ENCODE measurements at regions not wholly inside any gene's neighbourhood (a gene's known extent, or its start where the extent isn't known, plus 50 kb on each side); places are given as distances from the start of the nearest gene placed in this dataset.

DNA sequence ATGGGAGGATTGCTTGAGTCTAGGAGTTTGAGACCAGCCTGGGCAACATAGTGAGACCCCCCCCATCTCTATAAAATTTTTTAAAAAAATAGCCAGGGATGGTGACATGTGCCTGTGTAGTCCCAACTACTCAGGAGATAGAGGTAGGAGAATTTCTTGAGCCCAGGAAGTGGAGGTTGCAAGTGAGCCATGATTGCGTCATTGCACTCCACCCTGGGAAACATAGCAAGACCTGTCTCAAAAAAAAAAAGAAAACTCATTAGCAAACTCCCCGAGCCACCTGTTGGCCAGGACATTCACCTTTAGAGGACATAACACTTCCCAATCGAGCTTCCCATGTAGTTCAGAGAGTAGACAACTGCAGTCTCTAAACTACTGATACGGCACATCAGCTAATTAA is 274.2 kb downstream of the ABCC12 start:
- Histone ChIP-seq H3K9me3 (ENCODE audit: low read depth, low read length) (no peaks in the 10 kb centered on the region), H3K79me2 (ENCODE audit: insufficient read depth, low read length) (no peaks in the 10 kb centered on the region), H4K20me1 (ENCODE audit: insufficient read depth, low read length) (no peaks in the 10 kb centered on the region), H3K36me3 (ENCODE audit: insufficient read depth, low read length) (no peaks in the 10 kb centered on the region), H3K27me3 (ENCODE audit: insufficient read depth, low read length) (peaks cover 4% of the 10 kb centered on the region), H3K4me2 (ENCODE audit: insufficient read depth, low read length) (no peak overlapping the region), H2AFZ (ENCODE audit: low read length) (no peak overlapping the region), H3K4me1 (ENCODE audit: insufficient read depth, low read length) (peaks cover 2% of the 10 kb centered on the region), H3K4me3 (ENCODE audit: insufficient read depth, low read length) (no peak overlapping the region), H3K27ac (ENCODE audit: low read depth, low read length) (no peak overlapping the region)
- TF ChIP-seq, protein P1, sequence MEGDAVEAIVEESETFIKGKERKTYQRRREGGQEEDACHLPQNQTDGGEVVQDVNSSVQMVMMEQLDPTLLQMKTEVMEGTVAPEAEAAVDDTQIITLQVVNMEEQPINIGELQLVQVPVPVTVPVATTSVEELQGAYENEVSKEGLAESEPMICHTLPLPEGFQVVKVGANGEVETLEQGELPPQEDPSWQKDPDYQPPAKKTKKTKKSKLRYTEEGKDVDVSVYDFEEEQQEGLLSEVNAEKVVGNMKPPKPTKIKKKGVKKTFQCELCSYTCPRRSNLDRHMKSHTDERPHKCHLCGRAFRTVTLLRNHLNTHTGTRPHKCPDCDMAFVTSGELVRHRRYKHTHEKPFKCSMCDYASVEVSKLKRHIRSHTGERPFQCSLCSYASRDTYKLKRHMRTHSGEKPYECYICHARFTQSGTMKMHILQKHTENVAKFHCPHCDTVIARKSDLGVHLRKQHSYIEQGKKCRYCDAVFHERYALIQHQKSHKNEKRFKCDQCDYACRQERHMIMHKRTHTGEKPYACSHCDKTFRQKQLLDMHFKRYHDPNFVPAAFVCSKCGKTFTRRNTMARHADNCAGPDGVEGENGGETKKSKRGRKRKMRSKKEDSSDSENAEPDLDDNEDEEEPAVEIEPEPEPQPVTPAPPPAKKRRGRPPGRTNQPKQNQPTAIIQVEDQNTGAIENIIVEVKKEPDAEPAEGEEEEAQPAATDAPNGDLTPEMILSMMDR (IDR thresholded peaks at IDR 0.05; ENCODE audit: extremely low read depth, low read depth, low read length): no peak
- DNase-seq (ENCODE audit: insufficient read length, low spot score, missing footprints): no peak

DNA sequence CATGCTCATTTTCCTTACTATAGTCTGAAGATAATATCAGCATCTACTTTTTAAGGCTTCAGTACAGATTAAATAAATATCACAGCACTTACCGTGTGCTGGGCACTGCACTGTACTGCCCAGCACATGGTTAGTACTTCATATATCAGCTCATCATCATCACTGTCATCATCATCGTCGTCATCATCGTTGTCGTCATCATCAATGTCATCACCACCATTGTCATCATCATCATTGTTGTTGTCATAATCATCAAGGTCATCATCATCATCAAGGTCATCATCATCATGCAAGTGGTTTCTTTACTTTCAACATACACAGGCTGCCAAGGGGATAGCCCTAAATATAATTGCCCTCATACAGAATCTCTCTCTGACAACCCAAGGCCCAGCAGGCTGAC is 275.1 kb downstream of the ABCC12 start:
- TF ChIP-seq, protein P1 (IDR thresholded peaks at IDR 0.05; ENCODE audit: extremely low read depth, low read depth, low read length): no peak
- Histone ChIP-seq H4K20me1 (ENCODE audit: insufficient read depth, low read length) (no peaks in the 10 kb centered on the region), H3K4me1 (ENCODE audit: insufficient read depth, low read length) (no peaks in the 10 kb centered on the region), H3K4me2 (ENCODE audit: insufficient read depth, low read length) (no peak overlapping the region), H3K79me2 (ENCODE audit: insufficient read depth, low read length) (no peaks in the 10 kb centered on the region), H3K27me3 (ENCODE audit: insufficient read depth, low read length) (peaks cover 4% of the 10 kb centered on the region), H3K9me3 (ENCODE audit: low read depth, low read length) (no peaks in the 10 kb centered on the region), H3K27ac (ENCODE audit: low read depth, low read length) (no peak overlapping the region), H3K4me3 (ENCODE audit: insufficient read depth, low read length) (no peak overlapping the region), H3K36me3 (ENCODE audit: insufficient read depth, low read length) (no peaks in the 10 kb centered on the region), H2AFZ (ENCODE audit: low read length) (no peak overlapping the region)
- DNase-seq (ENCODE audit: insufficient read length, low spot score, missing footprints): no peak

DNA sequence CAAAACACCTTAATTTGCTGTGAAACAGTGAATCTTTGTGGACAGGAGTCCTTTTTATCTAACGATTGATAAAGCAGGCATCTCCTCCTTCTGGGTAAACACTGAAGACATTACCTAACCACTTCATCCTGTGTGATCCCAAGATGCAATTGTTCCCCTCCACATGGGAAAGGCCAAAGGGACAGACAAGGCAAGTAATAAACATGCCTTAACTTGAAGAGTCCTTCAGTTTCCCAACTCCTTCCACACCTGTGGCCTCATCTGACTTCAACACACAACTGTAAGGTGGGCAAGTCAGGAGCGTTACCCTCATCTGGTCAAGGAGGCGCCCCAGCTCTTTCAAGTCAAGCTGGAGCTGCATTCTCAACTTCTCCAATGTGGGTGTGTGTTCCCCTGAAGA is 278.6 kb downstream of the ABCC12 start:
- no peaks in the 10 kb centered on the region for H3K79me2 ChIP-seq (ENCODE audit: insufficient read depth, low read length)
- peaks cover 4% of the 10 kb centered on the region for H3K27me3 ChIP-seq (ENCODE audit: insufficient read depth, low read length)
- no peaks in the 10 kb centered on the region for H3K9me3 ChIP-seq (ENCODE audit: low read depth, low read length)
- H4K20me1 ChIP-seq (ENCODE audit: insufficient read depth, low read length): no peaks in the 10 kb centered on the region
- TF ChIP-seq, protein P1 (IDR thresholded peaks at IDR 0.05; ENCODE audit: extremely low read depth, low read depth, low read length): no peak
- no peak overlapping the region for H3K27ac ChIP-seq (ENCODE audit: low read depth, low read length)
- H3K4me2 ChIP-seq (ENCODE audit: insufficient read depth, low read length): no peak overlapping the region
- H3K4me1 ChIP-seq (ENCODE audit: insufficient read depth, low read length): no peaks in the 10 kb centered on the region
- H2AFZ ChIP-seq (ENCODE audit: low read length): no peak overlapping the region
- no peaks in the 10 kb centered on the region for H3K36me3 ChIP-seq (ENCODE audit: insufficient read depth, low read length)
- DNase-seq (ENCODE audit: insufficient read length, low spot score, missing footprints): no peak
- H3K4me3 ChIP-seq (ENCODE audit: insufficient read depth, low read length): no peak overlapping the region

DNA sequence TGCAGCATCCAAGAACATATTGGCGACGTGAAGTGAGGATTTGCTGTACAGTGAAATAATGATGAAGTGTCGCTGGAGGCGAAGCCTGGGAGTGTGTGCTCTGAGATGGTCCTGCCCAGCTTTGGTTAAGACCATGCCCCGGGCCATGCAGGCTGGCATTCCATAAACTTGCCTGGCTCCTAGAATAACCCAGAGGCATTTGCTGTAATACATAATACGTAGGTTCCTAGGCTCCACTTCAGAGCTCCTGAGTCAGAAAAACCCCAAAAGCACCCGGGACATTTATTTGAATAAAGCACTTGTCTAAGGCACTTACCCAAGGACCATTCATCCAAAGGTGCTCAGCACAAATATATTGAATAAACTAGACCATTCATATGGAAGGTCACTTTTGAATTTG is 279.3 kb downstream of the ABCC12 start:
- Histone ChIP-seq H3K9me3 (ENCODE audit: low read depth, low read length) (no peaks in the 10 kb centered on the region), H3K4me2 (ENCODE audit: insufficient read depth, low read length) (no peak overlapping the region), H3K27me3 (ENCODE audit: insufficient read depth, low read length) (peaks cover 4% of the 10 kb centered on the region), H2AFZ (ENCODE audit: low read length) (no peak overlapping the region), H3K79me2 (ENCODE audit: insufficient read depth, low read length) (no peaks in the 10 kb centered on the region), H3K36me3 (ENCODE audit: insufficient read depth, low read length) (no peaks in the 10 kb centered on the region), H4K20me1 (ENCODE audit: insufficient read depth, low read length) (no peaks in the 10 kb centered on the region), H3K4me3 (ENCODE audit: insufficient read depth, low read length) (no peak overlapping the region), H3K27ac (ENCODE audit: low read depth, low read length) (no peak overlapping the region), H3K4me1 (ENCODE audit: insufficient read depth, low read length) (no peaks in the 10 kb centered on the region)
- TF ChIP-seq, protein P1 (IDR thresholded peaks at IDR 0.05; ENCODE audit: extremely low read depth, low read depth, low read length): no peak
- DNase-seq (ENCODE audit: insufficient read length, low spot score, missing footprints): no peak
